Activated CD4-positive, alpha-beta T cell treated with anti-CD3 and anti-CD28 coated beads, Interleukin-10, Interleukin-2, amounts not matched to agents 100 ng/mL and 50 ng/mL, durations not matched to agents 16 hours and 8 hours (primary cell): ENCODE measurements at regions not wholly inside any gene's neighbourhood (a gene's known extent, or its start where the extent isn't known, plus 50 kb on each side); places are given as distances from the start of the nearest gene placed in this dataset.

Experiments used
- DNase-seq: peaks from one replicate; pipeline ENCODE4 v3.0.0-alpha.2; 2020

DNA sequence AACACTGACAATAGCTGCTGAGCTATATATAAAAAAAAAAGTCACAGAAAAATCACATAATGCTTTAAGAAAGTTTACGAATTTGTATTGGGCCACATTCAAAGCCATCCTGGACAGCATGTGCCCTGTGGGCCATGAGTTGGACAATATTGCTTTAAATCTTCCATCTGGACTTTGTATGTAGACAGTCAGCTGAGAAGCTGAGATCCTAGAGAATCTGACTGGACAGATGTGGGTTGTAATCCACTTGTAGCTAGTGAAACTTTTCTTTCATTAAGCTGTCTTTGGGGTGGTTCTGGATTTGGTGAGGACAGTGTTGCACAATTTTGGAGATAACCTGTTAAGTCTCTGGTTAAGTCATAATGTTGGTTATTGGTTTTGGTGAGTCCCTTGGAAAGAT, 824.5 kb downstream of the CCSER2 start:
- DNase-seq, result no peak

DNA sequence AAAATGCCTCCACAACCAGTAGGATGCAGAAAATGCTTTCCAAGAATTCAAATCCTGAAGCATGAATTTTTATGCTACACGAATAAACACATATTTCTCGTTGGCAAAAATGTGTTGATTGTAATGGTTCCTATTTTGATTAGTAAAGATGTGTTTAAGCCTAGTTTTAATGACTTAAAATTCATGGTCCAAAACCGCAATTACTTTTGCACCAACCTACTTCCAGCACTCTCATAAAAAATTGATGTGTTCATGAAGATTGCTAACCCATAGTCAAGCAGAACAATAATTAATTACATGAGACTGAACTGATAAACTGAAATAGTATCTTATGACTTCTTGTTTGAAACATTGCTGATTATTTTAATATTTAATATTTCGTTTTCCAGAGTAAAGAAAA, 828.8 kb downstream of the CCSER2 start:
- no peak for DNase-seq

DNA sequence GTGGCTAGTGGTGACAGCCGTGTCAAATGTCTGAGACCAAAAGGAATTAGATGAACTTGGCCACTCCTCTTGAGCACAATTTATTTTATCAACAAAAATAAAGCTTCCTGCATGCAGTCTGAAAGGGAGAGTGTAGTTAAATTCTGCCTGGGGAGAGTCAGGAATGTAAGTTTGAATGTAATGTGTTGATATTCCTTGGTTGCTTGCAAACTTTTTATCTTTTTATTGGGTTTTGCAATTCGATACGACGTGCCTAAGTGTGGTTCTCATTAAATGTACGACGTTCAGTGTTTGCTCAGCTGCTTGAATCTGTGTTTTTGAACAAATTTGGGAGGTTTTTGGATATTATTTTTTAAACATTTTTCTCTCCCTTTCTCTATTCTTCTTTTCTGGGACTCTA, 839.9 kb downstream of the CCSER2 start:
- DNase-seq, result no peak

DNA sequence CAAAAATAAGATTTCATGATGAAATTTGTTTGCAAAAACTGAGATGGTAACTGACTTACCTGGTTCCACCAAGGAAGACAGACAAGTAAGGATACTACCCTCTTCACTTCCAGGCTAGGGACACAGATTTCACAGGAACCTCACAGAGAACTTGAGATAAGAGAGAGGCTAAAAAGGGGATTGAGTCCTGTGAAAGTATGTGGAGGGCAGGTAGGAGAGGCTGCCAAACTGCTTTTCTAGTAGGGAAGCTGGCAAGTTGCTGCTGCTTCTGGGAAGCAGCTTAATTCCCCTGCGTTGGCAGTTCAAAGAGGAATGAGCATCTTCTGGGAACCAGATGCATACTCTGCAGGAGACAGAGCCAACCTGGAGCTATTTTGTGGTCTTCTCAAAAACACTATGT, 841.6 kb downstream of the CCSER2 start:
- DNase-seq, result no peak

DNA sequence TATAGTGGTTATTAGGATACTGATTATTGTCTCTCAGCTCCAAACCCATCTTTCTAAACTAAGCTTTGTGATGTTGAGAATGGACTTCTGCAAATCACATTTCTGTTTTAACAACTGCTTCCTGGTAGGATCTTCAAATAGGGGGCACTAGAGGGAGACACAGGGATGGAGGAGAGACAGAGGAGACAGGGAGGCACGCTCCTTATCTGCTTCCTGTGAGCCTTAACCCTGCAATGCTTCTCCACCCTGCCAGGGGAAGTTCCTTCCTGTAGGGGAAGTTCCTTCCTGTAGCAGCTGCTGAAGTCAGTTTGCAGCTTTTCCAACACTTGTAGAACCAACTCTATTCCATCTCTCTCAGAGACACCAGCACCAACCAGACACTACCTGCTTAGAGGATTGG, 847.2 kb downstream of the CCSER2 start:
- DNase-seq, result no peak

DNA sequence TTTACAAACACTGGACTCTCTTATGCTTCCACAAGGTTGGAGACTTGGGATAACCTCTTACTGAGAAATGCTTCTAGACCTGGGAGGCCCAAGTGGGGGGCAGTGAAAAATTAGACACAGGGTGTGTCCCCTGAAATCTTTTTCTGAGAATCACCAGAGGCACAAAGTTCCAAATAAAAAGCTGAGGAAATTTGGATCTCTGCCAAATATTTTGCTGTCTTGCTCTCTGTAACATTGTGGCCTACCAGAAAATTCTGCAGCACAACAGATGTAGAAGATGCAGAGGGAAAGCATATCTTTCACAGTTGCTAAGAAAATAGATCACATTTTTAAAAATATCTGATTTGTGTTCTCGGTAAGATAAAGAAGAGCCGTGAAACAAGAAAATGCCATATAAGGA, 849.4 kb downstream of the CCSER2 start:
- DNase-seq, result no peak

DNA sequence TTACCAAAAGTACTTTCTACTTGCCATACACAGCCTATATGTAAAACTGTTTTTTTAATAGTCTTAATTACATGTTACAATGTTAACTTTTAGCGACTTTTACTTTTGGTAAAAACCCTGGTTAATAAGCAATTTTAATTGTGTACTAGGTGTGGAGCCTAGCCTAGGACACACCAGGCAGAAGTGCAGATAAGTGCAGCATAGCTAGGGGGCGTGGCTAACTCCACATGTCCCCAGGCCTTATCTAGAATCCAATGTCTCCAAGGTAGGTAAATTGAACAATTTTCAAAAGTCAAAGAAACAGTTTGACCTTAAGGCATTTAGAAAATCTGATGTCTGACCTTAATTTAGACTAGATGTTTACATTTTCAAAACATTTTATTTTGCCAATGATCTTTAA, 858.7 kb downstream of the CCSER2 start:
- DNase-seq, result no peak

DNA sequence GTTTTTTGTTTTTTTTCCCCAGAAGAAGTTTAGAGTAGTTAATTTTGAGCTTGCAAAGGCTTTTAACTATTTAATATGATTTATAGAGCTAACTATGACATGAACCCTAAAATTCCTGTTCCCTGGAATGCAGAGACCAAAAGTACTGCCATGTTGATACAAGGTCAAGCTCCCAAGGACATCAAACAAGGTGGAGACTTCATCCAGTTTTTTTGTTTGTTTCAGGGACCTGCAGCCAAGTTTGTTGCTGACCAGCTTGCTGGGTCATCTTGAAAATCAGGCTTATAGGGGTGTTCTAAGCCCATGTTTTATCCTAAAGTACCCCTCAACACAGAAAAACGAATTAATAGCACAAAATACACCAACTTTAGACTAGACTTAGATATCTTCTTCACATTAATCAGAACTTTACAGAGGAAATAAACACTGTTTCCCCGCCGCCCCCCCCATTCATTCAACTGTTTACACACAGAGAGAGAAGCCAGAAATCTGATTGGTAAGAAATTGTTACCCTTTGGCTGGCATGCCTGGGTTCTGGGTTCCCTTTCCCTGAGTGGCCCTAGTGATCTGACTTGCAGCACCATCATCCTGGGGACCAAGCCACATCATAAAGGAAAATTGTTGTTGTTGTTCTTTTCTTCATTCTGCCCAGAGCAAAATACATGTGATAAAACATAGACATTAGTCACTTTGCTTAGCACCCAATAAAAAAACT, 860.5 kb downstream of the CCSER2 start:
- DNase-seq, result no peak

DNA sequence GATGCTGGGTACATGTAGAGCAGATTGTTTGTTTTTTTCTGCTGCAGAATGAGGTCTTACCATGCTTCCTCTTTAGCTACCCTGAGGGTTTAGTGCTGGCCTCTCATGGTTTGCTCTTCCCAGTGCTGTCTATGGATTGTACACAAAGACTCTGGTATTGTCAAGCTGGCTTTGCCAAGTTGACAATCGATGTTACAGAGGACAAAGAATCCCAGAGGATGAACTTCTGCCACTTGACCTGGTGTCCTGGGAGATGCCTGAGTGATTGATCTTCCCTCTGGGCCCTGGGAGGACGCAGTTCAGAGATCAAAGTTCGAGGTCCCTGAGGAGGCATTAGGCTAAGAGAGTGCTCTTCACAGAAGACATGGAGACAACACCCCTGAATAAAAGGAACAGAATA, 865.4 kb downstream of the CCSER2 start:
- DNase-seq, result no peak

DNA sequence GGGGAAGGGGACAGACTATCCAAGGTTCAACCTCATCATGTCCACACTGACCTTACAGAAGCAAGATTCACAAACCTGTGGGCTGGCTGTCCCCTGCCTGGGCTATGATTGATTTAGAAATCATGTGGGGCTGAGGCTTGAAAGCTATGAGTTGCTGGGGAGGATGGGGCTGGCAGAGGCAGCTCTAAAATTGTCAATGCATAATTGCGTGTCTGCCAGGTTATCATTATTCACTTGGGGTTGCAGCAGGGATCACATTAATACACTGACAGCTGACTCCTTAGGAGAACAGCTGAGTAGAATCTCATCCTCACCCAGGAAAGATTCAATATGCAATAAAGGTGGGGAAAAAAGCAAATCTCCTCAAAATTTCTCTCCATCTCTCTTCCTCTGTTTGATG, 866.3 kb downstream of the CCSER2 start:
- no peak for DNase-seq

DNA sequence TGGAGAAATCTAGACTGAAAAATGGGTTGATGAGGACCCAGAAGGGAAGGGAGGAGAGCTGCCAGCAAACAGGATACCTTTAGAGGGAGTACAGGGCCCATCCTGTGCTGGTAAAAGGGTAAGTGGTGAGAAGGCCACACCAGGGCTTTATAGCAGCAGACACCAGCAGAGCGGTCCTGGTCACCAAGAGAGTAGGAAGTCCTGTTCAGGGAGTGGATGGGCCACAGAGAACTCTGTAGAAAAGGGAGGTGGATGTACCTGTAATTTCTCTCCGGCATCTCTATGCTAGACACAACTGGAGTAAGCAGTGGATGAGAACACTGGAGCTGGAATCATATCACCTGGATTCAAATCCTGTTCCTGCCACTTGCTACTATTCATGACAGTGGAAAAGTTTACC, 867.2 kb downstream of the CCSER2 start:
- DNase-seq, result no peak

DNA sequence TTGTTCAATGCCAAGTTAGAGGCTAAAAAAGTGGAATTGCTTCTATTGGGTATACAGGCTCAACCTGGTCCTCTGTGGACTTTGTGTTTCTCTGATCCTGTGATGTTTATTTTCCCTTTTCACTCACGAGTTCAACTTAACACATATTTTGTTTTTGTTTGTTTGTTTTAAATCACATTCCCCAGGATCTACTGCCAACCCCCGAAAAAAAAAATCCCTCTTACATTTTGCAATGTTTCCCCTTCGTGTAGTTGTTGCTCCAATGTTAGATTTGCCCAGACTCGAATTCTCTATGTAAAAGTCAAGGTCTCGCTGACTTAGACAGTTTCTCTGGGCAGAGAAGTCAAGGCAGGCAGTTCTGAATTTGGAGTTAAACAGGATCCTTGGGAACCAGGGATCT, 876.4 kb downstream of the CCSER2 start:
- no peak for DNase-seq

DNA sequence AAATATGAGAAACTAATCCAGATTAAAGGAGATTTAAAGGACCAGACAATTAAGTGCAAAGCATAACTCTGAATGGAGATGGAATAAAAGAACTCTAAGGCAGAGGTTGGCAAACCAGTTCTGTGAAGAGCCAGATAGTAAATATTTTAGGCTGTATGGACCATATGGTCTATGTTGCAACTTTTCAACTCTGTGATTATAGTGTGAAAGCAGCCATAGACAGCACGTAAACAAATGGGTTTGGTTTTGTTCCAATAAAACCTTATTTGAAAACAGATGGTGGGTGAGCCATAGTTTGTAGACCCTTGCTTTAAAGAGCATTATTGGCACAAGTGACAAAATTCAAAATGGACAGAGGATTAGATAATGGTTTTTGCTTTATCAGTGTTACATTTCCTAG, 884.1 kb downstream of the CCSER2 start:
- DNase-seq, result no peak

DNA sequence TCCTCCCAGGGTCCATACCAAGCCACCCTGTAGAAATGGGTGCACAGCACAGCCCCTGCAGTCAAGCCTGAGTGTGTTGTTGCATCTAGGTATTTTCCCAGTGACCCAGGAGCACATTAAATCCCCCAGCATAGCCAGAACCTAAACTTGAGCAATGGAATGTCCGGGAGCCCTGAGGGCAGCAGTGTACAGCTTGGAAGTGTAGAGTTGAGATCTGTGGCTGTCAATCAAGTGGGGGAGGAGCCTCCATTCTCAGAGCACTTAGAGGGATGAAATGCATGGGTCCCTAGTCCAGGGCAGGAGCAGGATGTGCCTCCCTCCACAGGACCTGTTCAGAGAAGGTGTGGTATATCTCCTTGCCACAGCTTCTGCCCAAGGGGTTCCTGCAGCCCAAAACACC, 885.1 kb downstream of the CCSER2 start:
- no peak for DNase-seq

DNA sequence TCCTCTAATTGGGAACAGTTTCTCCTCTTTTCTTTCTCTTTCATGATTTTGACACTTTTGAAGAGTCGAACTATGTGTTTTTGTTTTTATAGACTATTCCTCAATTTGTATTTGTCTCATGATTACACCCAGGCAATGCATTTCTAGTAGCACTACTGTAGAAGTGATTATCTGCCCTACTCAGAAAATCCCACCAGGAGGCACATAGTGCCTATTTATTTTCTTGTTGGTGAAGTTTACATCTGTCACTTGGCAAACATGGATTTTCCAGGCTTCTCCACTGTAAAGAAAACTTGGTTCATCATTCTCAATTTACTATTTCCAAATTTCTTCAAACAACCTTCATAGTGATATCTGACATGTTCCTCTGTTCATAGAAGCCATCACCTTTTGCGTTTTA, 893.9 kb downstream of the CCSER2 start:
- no peak for DNase-seq

DNA sequence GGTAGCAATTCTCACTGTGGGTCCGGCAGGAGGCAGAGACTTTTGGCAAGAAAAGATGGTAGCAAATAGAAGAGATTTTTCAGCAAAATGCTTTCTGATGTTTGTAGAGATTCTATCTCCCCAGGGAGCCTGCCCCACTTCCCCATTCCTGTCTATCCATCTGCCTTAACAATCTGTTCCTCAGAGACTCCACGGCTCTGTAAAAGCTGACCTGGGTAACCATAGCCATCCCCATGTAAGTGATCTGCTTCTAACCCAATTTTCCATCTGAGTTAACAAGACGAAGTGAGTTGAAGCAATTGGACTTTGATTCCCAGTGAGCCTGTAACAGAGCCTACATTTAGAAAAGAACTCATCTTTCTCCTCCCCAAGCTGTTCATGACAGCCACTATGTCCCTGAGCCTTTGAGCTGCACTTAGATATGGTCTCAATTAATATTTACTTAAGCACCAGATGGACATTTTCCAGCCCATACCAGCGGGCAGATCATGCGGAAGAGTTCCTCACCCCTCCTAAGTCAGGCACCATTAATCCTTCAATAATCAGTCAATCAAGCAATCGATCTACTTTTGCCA, 896.1 kb downstream of the CCSER2 start:
- DNase-seq, result no peak

DNA sequence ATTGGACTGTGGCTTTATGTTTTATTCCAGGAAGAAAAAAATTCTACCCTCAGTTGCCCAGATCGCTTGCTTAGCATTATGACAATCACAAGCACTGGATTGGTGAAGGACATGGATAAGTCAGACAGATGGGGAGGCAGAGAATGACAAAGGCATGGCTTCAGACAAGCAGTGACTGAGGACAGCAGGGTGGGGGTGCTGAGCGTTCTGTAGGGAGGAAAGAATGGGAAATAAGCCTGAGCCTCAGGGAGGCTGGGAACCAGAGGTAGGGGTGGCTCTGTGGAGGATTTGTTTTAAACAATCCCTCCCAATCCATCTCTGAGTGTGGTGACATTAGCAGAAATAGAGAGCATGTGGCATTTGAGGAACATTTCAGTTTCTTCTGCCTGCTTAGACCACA, 896.9 kb downstream of the CCSER2 start:
- no peak for DNase-seq

DNA sequence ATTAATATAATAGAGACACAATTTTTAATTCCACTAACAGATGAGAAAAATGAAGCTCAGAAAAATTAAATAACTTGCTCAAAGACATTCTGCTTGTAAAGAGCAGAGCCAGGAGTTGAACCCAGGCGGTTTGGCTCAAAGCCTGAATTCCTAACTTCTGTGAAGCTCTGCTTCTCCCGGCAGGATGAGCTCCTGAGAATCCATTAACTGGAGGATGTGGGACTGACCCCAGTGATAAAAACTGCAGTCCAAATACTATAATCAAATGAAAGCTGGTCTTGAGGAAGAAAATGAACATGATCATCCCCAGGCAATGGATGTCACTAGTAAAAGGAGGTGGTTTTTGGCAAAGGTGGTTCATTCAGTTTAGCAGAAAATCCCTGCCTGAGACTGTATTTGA, 898.2 kb downstream of the CCSER2 start:
- DNase-seq, result no peak

DNA sequence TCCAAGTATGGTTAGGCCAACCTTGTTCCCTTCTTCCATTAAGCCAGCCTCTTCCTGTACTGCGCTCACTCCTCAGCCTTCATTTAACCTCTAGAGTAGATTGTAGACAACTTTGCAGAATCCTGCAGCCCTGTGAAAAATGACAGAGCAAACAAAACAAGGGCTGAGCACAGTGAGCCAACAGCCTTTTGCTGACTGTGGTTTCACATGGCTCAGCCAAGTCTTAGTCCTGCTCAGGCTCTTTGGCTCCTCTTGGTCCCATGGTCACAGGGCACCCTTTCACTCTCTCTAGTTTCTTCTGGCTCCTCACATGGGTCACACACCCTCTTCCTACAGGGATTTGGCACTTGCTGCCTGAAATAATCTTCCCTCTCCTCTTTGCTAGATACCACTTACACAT, 900.3 kb downstream of the CCSER2 start:
- no peak for DNase-seq

DNA sequence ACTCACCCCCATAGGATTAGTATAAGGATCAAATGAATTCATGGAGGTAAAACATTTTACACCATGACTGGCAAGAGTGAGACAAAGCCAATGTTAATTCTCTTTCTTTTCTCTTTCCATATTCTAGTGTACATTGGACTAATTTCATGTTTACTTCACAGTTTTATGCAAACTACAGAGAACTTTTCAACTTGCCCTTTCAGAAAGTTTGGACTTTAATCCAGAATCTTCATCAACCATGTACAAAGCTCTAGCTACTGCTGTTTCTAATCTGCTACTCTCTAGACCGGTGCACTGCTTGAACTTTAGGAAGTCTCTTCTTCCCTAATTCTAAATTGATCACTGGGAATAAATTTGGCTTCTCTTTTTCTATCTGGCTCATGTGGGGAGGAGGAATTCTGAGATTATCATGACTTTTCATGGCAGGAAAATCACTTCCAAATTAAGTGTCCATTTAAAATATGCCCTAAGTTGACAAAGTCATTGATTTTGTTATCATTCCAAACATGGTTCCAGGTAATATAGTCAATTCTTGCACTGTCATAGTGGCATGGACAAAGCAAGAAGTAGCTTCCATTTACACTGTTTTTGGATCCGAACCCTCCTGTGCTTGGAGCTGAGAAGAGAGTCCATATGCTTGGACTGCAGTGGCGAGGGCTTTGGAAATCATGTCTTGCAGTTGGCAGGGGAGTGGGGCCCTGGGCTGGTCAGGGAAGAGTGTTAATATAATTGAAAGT, 903.3 kb downstream of the CCSER2 start:
- no peak for DNase-seq

DNA sequence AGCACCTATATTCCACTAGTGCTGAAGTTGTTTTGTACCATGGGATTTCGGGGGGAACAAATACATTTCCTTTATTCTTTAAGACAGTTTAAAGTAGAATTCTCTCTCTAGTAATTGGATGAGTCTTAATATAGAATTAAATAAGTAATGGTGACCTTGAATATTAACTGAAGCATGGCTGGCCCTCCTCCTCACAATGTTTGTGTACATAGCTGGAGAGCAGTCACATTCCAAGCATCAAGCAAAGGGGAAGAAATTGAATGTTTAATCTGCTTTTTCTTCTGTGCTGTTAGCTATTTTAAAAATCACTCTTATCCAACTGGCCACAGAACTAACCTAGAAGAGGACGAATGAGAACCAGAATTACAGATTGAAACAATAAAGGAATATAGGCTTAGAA, 906.9 kb downstream of the CCSER2 start:
- DNase-seq, result no peak

DNA sequence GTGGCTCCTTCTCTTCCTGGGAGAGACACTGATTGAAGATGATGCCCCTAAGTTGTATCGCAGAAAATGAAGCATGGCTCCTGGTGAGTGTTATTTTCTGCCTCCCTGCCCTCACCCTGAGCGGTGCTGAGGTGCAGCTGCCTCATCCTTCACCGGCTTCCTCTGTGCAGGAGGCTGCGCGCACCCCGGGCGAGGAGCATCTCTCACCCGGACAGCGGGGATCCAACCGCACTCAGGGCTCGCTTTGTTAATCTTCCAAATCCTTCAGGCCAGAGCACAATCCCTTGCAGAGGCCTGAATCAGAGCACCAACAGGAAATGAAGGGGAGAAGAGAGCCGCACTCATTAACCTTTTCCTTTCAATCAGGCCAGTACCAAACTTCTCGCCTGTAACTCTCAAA, 910.3 kb downstream of the CCSER2 start:
- DNase-seq, result no peak

DNA sequence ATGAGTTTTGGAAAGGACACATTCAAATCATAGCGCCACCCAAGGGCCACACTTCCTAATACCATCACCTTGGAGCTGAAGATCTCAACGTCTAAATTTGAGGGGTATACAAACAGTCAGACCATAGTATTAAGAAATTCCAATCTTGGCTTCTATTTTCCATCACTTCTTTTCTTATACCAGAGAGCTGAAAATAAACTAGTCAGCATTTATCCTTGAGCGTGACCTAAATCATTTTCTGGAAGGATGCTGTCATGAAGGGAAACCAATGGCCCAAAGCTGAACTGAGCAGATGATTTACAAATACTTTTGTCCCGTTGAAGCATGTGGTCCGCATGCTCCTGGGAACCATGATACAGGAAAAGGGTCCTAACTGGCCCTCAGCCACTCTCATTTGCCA, 921.9 kb downstream of the CCSER2 start:
- DNase-seq, result no peak

DNA sequence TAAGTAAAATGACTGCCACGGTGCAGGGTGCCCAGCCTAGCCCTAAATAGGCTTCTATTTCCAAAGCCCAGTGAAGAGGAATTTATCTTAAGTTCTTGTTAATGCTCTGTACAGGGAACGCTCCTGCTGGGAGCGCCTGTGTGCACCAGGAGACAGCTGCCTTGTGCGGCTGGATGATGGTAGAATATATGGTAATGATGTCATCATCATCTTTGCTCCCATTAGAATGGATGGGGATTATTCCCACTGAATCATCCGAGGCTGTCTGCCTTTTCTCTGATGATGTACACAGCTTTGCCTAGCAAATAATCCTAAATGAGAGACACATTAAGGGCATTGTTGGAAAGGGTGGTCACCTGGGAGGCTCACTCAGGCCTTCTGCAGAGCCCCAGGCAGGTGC, 928.1 kb downstream of the CCSER2 start:
- DNase-seq, result no peak

DNA sequence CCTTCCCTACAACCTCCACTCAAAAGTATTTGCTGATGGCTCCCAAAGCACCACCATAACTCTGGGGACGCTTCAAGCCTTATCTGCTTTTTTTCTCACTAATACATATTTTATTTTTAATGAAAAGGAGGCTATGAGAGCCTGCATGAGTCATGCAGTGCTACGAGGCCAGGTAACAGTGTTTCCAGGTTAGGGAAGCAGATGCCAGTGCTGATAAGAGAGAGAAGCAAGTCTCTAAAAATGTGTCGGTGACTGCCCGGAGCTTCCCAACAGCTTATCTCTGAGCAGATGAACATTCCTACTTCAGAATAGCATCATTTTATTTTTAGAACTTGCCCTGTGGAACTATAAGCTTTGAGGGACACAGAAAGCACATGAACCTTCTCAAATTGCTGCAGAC, 931.5 kb downstream of the CCSER2 start:
- DNase-seq, result no peak
